HG02588 (cell line): ENCODE measurements at regions not wholly inside any gene's neighbourhood (a gene's known extent, or its start where the extent isn't known, plus 50 kb on each side); places are given as distances from the start of the nearest gene placed in this dataset.
"Not testable (repeated sequence)": the region's sequence is repeated elsewhere in the genome, so short reads cannot be mapped to it uniquely, and the experiment has no call there.

Source experiments
- ATAC-seq: cut with Tn5 transposase; IDR thresholded peaks from one replicate; pipeline ENCODE4 v1.9.1; 2021; ENCODE audit warnings: mild to moderate bottlenecking, moderate library complexity; ENCODE audit not compliant: unreplicated experiment

GRCh38 chr4:97309121-97309520, 834.2 kb downstream of the STPG2 start:
- ATAC-seq: no peak

DNA sequence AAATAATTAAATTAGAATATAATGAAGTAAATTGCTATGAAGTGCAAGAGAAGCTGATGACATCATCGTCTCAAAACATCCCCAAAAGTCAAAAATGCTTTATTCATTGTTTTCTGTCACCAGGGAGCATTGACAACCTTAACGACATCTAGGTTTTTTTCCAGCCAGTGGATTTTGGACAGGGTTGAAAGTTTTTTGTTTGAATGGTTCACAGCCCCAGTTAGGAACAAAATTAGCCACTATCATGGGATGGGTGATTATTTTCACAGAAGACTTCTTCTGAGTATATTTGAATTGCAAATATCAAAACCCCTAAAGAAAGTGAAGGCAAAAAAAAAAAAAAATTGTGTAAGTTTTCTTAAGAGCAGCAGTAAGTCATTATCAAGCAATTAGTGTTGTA, 826.1 kb downstream of the STPG2 start:
- no peak for ATAC-seq

DNA sequence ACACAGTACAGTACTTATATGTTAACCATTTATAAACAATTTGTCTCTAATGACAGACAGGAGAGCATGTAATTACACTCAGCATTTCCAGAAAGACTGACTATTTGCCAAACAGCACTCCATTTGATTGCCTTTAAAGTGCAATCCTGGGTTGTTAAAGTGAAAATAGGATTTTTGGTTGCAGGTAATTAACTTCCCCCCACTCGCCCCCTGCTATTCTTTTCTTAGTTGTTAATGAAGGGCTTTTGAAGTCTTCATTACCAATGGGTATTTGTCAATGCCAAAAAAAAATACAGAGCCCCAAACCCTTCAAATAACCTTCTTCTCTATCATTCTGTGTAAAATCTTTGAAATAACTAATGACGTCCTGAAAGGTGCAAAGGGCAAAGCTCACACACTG, 825.6 kb downstream of the STPG2 start:
- ATAC-seq: no peak

DNA sequence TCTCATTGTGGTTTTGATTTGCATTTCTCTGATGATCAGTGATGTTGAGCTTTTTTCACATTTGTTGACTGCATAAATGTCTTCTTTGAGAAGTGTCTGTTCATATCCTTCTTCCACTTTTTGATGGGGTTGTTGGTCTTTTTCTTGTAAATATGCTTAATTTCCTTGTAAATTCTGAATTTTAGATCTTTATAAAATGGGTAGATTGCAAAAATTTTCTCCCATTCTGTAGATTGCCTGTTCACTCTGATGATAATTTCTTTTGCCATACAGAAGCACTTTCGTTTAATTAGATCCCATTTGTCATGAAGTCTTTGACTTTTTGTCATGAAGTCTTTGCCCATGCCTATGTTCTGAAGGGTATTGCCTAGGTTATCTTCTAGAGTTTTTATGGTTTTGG, 817.5 kb downstream of the STPG2 start:
- ATAC-seq: not testable (repeated sequence)

DNA sequence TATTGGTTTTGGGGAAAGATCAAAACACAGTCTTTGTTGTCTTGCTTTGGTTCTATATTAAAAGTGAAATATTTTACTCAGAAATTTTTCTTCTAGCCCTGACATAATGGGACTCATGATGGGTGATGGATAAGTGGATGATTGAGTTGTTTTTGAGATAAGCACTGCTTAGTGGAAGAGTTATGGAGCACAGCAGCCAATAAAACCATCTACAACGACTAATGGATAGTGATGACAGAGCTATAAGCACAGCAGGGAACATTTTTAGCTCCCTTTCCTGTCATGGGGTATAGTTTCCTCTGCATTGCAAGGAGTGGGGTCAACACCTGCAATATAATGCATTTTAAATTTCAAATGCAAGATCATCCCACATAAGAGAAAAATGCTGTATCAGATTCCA, 812.4 kb downstream of the STPG2 start:
- no peak for ATAC-seq

- ATAC-seq: no peak
Measured at GRCh38 chr4:97334348-97334747, 808.9 kb downstream of the STPG2 start.

- ATAC-seq: no peak
Measured at GRCh38 chr4:97349468-97350186, 793.6 kb downstream of the STPG2 start.

- no peak for ATAC-seq
Measured at GRCh38 chr4:97353876-97354275, 789.4 kb downstream of the STPG2 start.

- ATAC-seq: no peak
Measured at GRCh38 chr4:97359826-97360225, 783.5 kb downstream of the STPG2 start.

GRCh38 chr4:97360733-97361132, 782.5 kb downstream of the STPG2 start:
- no peak for ATAC-seq

DNA sequence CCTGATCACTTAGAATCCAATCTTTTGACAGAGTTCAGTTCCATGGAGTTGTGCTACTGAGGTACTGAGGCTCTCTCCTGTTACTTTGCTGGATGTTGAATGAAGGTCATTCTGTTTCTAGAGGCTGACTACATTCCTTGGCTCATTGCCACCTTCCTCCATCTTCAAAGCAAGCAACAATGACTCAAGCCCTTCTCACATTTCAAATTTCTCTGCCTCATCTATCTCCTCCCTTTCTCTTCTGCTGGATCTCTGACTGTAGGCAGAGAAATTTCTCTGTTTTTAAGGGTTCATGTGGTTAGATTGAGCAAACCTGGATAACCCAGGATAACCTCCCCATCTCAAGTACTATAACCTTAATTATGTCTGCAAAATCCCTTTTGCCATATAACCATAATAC, 775.4 kb downstream of the STPG2 start:
- no peak for ATAC-seq

GRCh38 chr4:97370568-97370967, 772.7 kb downstream of the STPG2 start:
- ATAC-seq: no peak

DNA sequence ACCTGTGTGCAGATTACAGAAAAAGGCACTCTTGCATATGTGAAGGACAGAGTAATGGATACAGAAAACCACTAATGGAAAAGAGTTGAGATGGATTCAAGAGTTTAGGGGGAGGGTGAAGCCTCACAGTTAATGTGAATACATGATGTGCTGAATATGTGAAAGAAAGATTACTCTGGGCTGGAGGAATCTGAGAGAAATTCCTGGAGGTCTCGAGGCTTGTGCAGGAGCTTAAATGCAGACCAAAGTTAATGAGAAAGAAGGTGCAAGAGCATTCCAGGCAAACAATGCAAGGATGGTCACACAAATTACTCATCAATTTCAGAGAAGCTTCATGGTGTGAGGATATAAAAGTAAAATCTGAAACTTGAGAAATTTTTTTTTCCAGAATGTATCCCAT, 768.8 kb downstream of the STPG2 start:
- ATAC-seq: no peak

GRCh38 chr4:97386969-97387368, 756.3 kb downstream of the STPG2 start:
- no peak for ATAC-seq

DNA sequence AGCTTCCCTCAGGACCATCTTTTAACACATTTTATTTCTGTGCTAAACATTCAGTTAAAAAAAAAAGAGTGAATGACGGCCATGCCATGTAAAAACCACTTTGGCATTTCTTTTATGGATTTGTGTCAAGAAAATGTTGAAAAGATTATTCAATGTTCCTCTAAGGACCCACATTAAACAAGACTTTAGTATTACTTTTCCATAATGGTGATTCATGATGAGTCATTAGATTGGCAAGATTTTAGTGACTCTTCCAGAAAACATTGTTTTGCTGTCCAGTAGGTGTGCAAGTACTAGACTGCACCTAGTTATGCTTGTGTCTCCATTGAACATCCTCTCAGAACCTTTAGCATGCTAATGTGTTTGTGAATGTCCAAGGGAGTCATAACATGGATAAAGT, 748.6 kb downstream of the STPG2 start:
- ATAC-seq: no peak

- no peak for ATAC-seq
Measured at GRCh38 chr4:97396097-97396496, 747.2 kb downstream of the STPG2 start.

- ATAC-seq: no peak
Measured at GRCh38 chr4:97396605-97397004, 746.7 kb downstream of the STPG2 start.

GRCh38 chr4:97404876-97405523, 738.3 kb downstream of the STPG2 start:
- ATAC-seq: no peak

DNA sequence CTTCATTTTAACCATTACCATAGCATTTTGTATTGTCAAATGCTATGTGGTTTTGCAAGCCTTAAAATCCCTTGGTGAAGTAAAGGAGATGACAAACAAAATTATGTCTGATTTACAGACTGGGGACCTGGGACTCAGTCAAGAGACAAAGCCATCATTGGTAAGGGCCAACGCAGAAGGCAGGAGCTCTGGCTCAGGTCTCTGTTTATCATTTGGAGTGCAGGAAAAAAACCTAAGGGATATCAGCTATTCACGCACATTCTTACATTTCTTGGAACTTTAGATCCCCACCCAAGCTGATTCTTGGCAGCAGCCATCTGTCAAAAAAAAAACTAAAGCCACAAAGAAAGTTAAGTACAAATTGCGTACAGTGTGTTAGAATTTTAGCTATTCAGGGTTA, 731.9 kb downstream of the STPG2 start:
- ATAC-seq: no peak

DNA sequence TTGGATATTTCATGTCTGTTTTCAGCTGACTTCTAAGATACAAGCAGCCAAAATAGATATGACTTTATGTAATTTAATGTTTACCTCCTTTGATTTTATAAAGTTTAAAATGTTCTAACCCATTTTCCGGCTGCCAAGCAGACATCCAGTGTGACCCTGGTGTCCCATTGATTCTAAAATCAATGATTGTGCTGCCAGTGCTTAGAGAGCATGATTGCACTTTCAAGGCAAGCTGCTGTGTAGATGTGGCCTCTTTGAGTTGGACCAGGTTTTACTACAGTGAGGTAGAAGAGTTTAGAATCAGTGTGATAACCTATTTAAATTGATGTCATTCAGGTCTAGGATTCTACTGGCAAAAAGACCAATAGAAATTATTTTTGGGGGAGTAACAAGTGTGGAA, 730.9 kb downstream of the STPG2 start:
- ATAC-seq: no peak

- ATAC-seq: no peak
Measured at GRCh38 chr4:97414161-97414560, 729.1 kb downstream of the STPG2 start.

DNA sequence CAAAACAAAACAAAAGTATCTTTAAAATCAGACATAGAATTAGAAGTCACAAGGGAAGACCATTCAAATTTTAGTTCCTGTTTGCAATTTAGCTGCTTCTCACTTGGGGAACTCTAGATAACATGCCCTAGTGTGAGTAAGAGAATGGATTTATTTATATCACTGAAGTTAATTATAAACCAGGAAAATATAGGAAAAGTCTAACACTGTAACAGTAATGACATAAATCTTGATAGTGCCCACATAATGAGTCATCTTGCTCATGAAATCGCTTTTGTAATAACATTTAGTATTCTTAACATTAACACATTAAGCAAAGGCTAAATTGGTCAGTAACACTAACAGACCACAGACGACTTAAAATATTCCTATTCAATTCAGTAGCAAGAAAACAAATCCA, 710.7 kb downstream of the STPG2 start:
- no peak for ATAC-seq
